ENCODE measurements at regions not wholly inside any gene's neighbourhood (a gene's known extent, or its start where the extent isn't known, plus 50 kb on each side); places are given as distances from the start of the nearest gene placed in this dataset.

GRCh38 chr5:67290655-67291054 lies 94.1 kb upstream of the CD180 start:
- 41 to 55% (median 50%) methylated on average over 3 of the region's 3 CpGs for WGBS, 3 donors
- intact Hi-C loops (cut with DNase I), result no loop called here
- H3K4me1 ChIP-seq (ENCODE audit: insufficient read depth), result peaks cover 6% of the 10 kb centered on the region

GRCh38 chr5:67289763-67290521 lies 93.3 kb upstream of the CD180 start:
- Histone ChIP-seq H3K36me3 (no peaks in the 10 kb centered on the region), H3K4me1 (ENCODE audit: insufficient read depth) (peaks cover 6% of the 10 kb centered on the region), H3K4me3 (no peak overlapping the region), H3K9me3 (no peaks in the 10 kb centered on the region), H3K27me3 (no peaks in the 10 kb centered on the region), H3K27ac (no peak overlapping the region)
- 73 to 84% (median 75%) methylated on average over 4 of the region's 4 CpGs for WGBS, 3 donors
- no peak for TF ChIP-seq CTCF (IDR thresholded peaks at IDR 0.05)
- TF ChIP-seq EP300 (IDR thresholded peaks at IDR 0.05), result no peak
- no peak for TF ChIP-seq POLR2A (IDR thresholded peaks at IDR 0.05)
- intact Hi-C loops (cut with DNase I), result no loop called here
- DNase-seq, result peak in 1 of 5 donors; percentile 70

More at GRCh38 chr5:67290655-67291054, 94.1 kb upstream of the CD180 start:
- Histone ChIP-seq H3K36me3 (no peaks in the 10 kb centered on the region), H3K4me3 (no peak overlapping the region), H3K27ac (no peak overlapping the region), H3K27me3 (no peaks in the 10 kb centered on the region), H3K9me3 (no peaks in the 10 kb centered on the region)
- no peak for DNase-seq
- TF ChIP-seq POLR2A (IDR thresholded peaks at IDR 0.05) (no peak), EP300 (IDR thresholded peaks at IDR 0.05) (no peak), CTCF (IDR thresholded peaks at IDR 0.05) (no peak)

GRCh38 chr5:67287510-67288268 lies 91.1 kb upstream of the CD180 start:
- Histone ChIP-seq H3K4me1 (ENCODE audit: insufficient read depth) (peaks cover 19% of the 10 kb centered on the region), H3K27me3 (no peaks in the 10 kb centered on the region)

GRCh38 chr5:67286006-67286405 lies 89.4 kb upstream of the CD180 start:
- Histone ChIP-seq H3K9me3 (no peaks in the 10 kb centered on the region), H3K4me3 (no peak overlapping the region), H3K27ac (no peak overlapping the region), H3K4me1 (ENCODE audit: insufficient read depth) (peaks cover 19% of the 10 kb centered on the region), H3K36me3 (no peaks in the 10 kb centered on the region), H3K27me3 (no peaks in the 10 kb centered on the region)
- WGBS, 3 donors, result 94 to 97% (median 95%) methylated on average over 4 of the region's 4 CpGs
- no peak for DNase-seq
- intact Hi-C loops (cut with DNase I), result no loop called here
- TF ChIP-seq CTCF (IDR thresholded peaks at IDR 0.05), result no peak
- no peak for TF ChIP-seq POLR2A (IDR thresholded peaks at IDR 0.05)
- no peak for TF ChIP-seq EP300 (IDR thresholded peaks at IDR 0.05)

More at GRCh38 chr5:67287510-67288268, 91.1 kb upstream of the CD180 start:
- no peak for DNase-seq
- no peak overlapping the region for H3K27ac ChIP-seq
- intact Hi-C loops (cut with DNase I), result no loop called here
- TF ChIP-seq POLR2A (IDR thresholded peaks at IDR 0.05) (no peak), EP300 (IDR thresholded peaks at IDR 0.05) (no peak), CTCF (IDR thresholded peaks at IDR 0.05) (no peak)
- no peaks in the 10 kb centered on the region for H3K9me3 ChIP-seq
- 39 to 44% (median 42%) methylated on average over 3 of the region's 3 CpGs for WGBS, 3 donors
- no peak overlapping the region for H3K4me3 ChIP-seq
- H3K36me3 ChIP-seq, result no peaks in the 10 kb centered on the region
